Peyer's patch (tissue), 4 donors: ENCODE measurements at regions not wholly inside any gene's neighbourhood (a gene's known extent, or its start where the extent isn't known, plus 50 kb on each side); places are given as distances from the start of the nearest gene placed in this dataset.
A peak's percentile ranks its signal among the peaks of the same experiment; 100 is the strongest.

Experiments
- DNase-seq, 3 donors: peaks; one replicate each; pipeline ENCODE4 v3.0.0-alpha.2; 2017 to 2019
- H3K27ac ChIP-seq, 4 donors: fragments of 200-600 bp; sonication (generic); one replicate each; pipeline ENCODE4 v1.5.1; 2016 to 2019
- H3K27me3 ChIP-seq, 2 donors: fragments of 200-600 bp; sonication (generic); one replicate each; pipeline ENCODE4 v1.5.1; 2019
- H3K36me3 ChIP-seq, 3 donors: fragments of 200-600 bp; sonication (generic); one replicate each; pipeline ENCODE4 v1.5.1; 2016 to 2019
- H3K4me1 ChIP-seq, 4 donors: fragments of 200-600 bp; sonication (generic); one replicate each; pipeline ENCODE4 v1.5.1; 2016 to 2019
- H3K4me3 ChIP-seq, 4 donors: fragments of 200-600 bp; sonication (generic); 1 replicate in 3 of 4; 2 replicates in 1 of 4; pipeline ENCODE4 v1.5.1; 2016 to 2019; ENCODE audit warnings: mild to moderate bottlenecking in 1 of 4
- H3K9me3 ChIP-seq, 4 donors: fragments of 200-600 bp; sonication (generic); one replicate each; pipeline ENCODE4 v1.5.1; 2016 to 2019; ENCODE audit warnings: mild to moderate bottlenecking in 1 of 4
- CTCF ChIP-seq, 6 experiments: fragments of 450-650 bp in 4 of 6; fragments of 200-600 bp in 2 of 6; sonication (generic) in 1 of 6; IDR thresholded peaks; one replicate each; pipeline ENCODE4 v1.5.1; 2017 to 2019; ENCODE audit warnings: antibody characterized with exemption in 6 of 6, mild to moderate bottlenecking in 3 of 6, moderate library complexity in 1 of 6
- POLR2A ChIP-seq, 2 donors: fragments of 450-650 bp; IDR thresholded peaks; one replicate each; pipeline ENCODE4 v1.5.1; 2017; ENCODE audit warnings: antibody characterized with exemption in 2 of 2, mild to moderate bottlenecking in 2 of 2, moderate library complexity in 2 of 2

- DNase-seq = no peak
- no peak for TF ChIP-seq CTCF (IDR thresholded peaks at IDR 0.05)
- TF ChIP-seq POLR2A (IDR thresholded peaks at IDR 0.05) = no peak
- no peaks in the 10 kb centered on the region for H3K36me3 ChIP-seq
- no peaks in the 10 kb centered on the region for H3K27me3 ChIP-seq
- no peaks in the 10 kb centered on the region for H3K9me3 ChIP-seq
- no peak overlapping the region for H3K4me3 ChIP-seq
- peak overlapping the region in 3 of 4 donors; percentile 90 to 93 (median 90) for H3K27ac ChIP-seq
- H3K4me1 ChIP-seq = peaks cover 0 to 84% (median 38%) of the 10 kb centered on the region in 4 donors
Measured at GRCh38 chr17:77377710-77378235, 237.0 kb downstream of the SEC14L1 start.

- no peak for TF ChIP-seq CTCF (IDR thresholded peaks at IDR 0.05)
- TF ChIP-seq POLR2A (IDR thresholded peaks at IDR 0.05) = no peak
- Histone ChIP-seq H3K27ac (peak overlapping the region in 3 of 4 donors; percentile 10 to 93 (median 42)), H3K9me3 (no peaks in the 10 kb centered on the region), H3K36me3 (no peaks in the 10 kb centered on the region), H3K4me3 (no peak overlapping the region), H3K27me3 (no peaks in the 10 kb centered on the region), H3K4me1 (peaks cover under 1 to 90% (median 41%) of the 10 kb centered on the region in 4 donors)
- no peak for DNase-seq
Measured at GRCh38 chr17:77378318-77379064, 237.7 kb downstream of the SEC14L1 start.

- no peaks in the 10 kb centered on the region for H3K27me3 ChIP-seq
- H3K27ac ChIP-seq = peak overlapping the region in 2 of 4 donors; percentile 10 to 83
- no peaks in the 10 kb centered on the region for H3K36me3 ChIP-seq
- no peak for TF ChIP-seq POLR2A (IDR thresholded peaks at IDR 0.05)
- peaks cover 3 to 96% (median 45%) of the 10 kb centered on the region in 4 donors for H3K4me1 ChIP-seq
- H3K9me3 ChIP-seq = no peaks in the 10 kb centered on the region
- H3K4me3 ChIP-seq = no peak overlapping the region
- no peak for DNase-seq
Measured at GRCh38 chr17:77379065-77379428, 238.3 kb downstream of the SEC14L1 start.

- H3K36me3 ChIP-seq = no peaks in the 10 kb centered on the region
- H3K27ac ChIP-seq = peak overlapping the region in 1 of 4 donors; percentile 83
- no peak for DNase-seq
- H3K4me1 ChIP-seq = peaks cover 3 to 97% (median 47%) of the 10 kb centered on the region in 4 donors
- H3K4me3 ChIP-seq = no peak overlapping the region
- no peaks in the 10 kb centered on the region for H3K27me3 ChIP-seq
- TF ChIP-seq POLR2A (IDR thresholded peaks at IDR 0.05) (no peak), CTCF (IDR thresholded peaks at IDR 0.05) (no peak)
- H3K9me3 ChIP-seq = no peaks in the 10 kb centered on the region
Measured at GRCh38 chr17:77379832-77380231, 239.1 kb downstream of the SEC14L1 start.

GRCh38 chr17:77380395-77381184, 239.8 kb downstream of the SEC14L1 start:
- Histone ChIP-seq H3K27me3 (no peaks in the 10 kb centered on the region), H3K9me3 (no peaks in the 10 kb centered on the region), H3K27ac (peak overlapping the region in 2 of 4 donors; percentile 49 to 83), H3K4me3 (no peak overlapping the region), H3K4me1 (peaks cover 5 to 95% (median 44%) of the 10 kb centered on the region in 4 donors), H3K36me3 (no peaks in the 10 kb centered on the region)
- DNase-seq = no peak
- no peak for TF ChIP-seq CTCF (IDR thresholded peaks at IDR 0.05)
- TF ChIP-seq POLR2A (IDR thresholded peaks at IDR 0.05) = no peak
